NOMO-1 treated with DMSO at 0.1 percent for 48 hours (cell line): ENCODE measurements at regions not wholly inside any gene's neighbourhood (a gene's known extent, or its start where the extent isn't known, plus 50 kb on each side); places are given as distances from the start of the nearest gene placed in this dataset.
"Not testable (repeated sequence)": the region's sequence is repeated elsewhere in the genome, so short reads cannot be mapped to it uniquely, and the experiment has no call there.

Experiments used
- DNase-seq: peaks from one replicate; lab custom pipeline; 2025; ENCODE audit not compliant: unreplicated experiment; lab: John Stamatoyannopoulos, UW

GRCh38 chr14:56025191-56025590 is 93.0 kb upstream of the PELI2 start:
- DNase-seq, result no peak

- no peak for DNase-seq
Measured at GRCh38 chr14:56026506-56026905, 91.7 kb upstream of the PELI2 start.

- DNase-seq, result no peak
Measured at GRCh38 chr14:56027421-56027820, 90.8 kb upstream of the PELI2 start.

GRCh38 chr14:56027916-56028712 is 90.1 kb upstream of the PELI2 start:
- DNase-seq, result no peak

GRCh38 chr14:56036353-56036752 is 81.9 kb upstream of the PELI2 start:
- no peak for DNase-seq

- no peak for DNase-seq
Measured at GRCh38 chr14:56040121-56040520, 78.1 kb upstream of the PELI2 start.

- DNase-seq, result peak; percentile 22
Measured at GRCh38 chr14:56044196-56044595, 74.0 kb upstream of the PELI2 start.

- no peak for DNase-seq
Measured at GRCh38 chr14:56046546-56046945, 71.7 kb upstream of the PELI2 start.

- no peak for DNase-seq
Measured at GRCh38 chr14:56046996-56047395, 71.2 kb upstream of the PELI2 start.

GRCh38 chr14:56049536-56049935 is 68.7 kb upstream of the PELI2 start:
- DNase-seq, result no peak

- no peak for DNase-seq
Measured at GRCh38 chr14:56055511-56055910, 62.7 kb upstream of the PELI2 start.

- DNase-seq, result no peak
Measured at GRCh38 chr14:56056031-56056430, 62.2 kb upstream of the PELI2 start.

GRCh38 chr14:56057071-56057741 is 61.0 kb upstream of the PELI2 start:
- no peak for DNase-seq

GRCh38 chr14:56057767-56058166 is 60.4 kb upstream of the PELI2 start:
- DNase-seq, result no peak

GRCh38 chr14:56059054-56059453 is 59.2 kb upstream of the PELI2 start:
- DNase-seq, result peak; percentile 5

- DNase-seq, result no peak
Measured at GRCh38 chr14:56061051-56061450, 57.2 kb upstream of the PELI2 start.

GRCh38 chr14:56063131-56063530 is 55.1 kb upstream of the PELI2 start:
- no peak for DNase-seq

- no peak for DNase-seq
Measured at GRCh38 chr14:56064513-56064912, 53.7 kb upstream of the PELI2 start.

- not testable (repeated sequence) for DNase-seq
Measured at GRCh38 chr14:56065199-56065598, 53.0 kb upstream of the PELI2 start.

GRCh38 chr14:56065621-56066290 is 52.5 kb upstream of the PELI2 start:
- DNase-seq, result no peak
